HG03135 (cell line): ENCODE measurements at regions not wholly inside any gene's neighbourhood (a gene's known extent, or its start where the extent isn't known, plus 50 kb on each side); places are given as distances from the start of the nearest gene placed in this dataset.
"Not testable (repeated sequence)": the region's sequence is repeated elsewhere in the genome, so short reads cannot be mapped to it uniquely, and the experiment has no call there.

Experiments
- ATAC-seq: cut with Tn5 transposase; IDR thresholded peaks from one replicate; pipeline ENCODE4 v1.9.1; 2021; ENCODE audit warnings: mild to moderate bottlenecking, moderate library complexity; ENCODE audit not compliant: unreplicated experiment

DNA sequence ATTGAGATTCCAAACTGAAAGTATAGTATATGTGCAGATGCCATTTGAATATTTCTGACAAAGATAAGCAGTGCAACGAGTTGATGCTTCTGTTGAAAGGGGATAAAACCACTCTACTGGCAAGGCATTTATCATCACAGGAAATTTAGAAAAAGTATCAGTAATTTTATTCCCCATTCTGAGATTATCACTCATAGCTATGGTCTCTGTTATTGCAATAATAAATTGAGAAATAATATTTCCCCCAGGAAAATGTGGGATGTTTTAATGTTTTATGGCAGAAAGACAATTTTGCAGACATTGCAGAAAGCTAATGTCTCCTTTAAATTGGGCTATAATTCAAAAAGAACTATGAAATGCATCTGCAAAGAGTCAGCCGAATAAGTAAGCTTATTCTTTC, 1612.7 kb upstream of the ACO1 start:
- ATAC-seq, result no peak

DNA sequence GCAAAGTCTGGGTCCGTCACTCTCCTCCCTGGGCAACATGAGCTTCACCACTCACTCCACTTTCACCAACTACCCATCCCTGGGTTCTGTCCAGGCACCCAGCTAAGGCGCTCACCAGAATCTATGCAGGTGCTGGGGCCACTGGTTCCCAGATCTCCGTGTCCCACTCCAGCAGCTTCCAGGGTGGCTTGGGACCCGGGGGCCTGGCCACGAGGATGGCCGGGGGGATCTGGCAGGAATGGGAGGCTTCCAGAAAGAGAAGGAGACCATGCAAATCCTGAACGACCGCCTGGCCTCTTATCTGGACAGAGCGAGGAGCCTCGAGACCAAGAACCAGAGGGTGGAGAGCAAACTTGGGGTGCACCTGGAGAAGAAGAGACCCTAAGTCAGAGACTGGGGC, 1611.0 kb upstream of the ACO1 start:
- no peak for ATAC-seq

DNA sequence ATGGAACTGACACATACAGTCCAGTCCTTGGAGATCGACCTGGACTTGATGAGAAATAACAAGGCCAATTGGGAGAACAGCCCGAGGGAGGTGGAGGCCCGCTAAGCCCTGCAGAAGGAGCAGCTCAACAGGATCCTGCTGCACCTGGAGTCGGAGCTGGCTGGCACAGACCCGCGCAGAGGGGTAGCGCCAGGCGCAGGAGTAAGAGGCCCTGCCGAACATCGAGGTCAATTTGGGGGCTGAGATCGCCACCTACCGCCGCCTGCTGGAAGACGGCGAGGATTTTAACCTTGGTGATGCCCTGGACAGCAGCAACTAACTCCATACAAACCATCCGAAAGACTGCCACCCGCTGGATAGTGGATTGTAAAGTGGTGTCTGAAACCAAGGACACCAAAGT, 1610.1 kb upstream of the ACO1 start:
- no peak for ATAC-seq

DNA sequence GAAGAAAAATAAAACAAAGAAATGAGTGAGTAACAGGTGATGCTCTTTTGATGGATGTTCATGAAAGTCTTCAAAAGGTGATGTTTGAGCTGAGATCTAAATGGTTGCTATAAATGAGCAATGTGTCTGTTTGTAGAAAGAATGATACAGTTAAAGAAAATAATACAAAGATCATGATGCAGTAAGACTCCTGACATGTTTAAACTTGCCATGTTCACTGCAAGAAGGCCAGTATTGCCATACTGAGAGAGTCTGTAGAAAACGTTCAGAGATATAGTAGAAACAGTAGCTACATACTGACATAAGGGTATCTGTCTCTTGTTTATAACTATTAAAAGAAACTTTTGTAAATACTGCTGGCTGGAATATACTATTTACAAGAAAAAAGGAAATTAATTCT, 1609.2 kb upstream of the ACO1 start:
- ATAC-seq, result no peak

DNA sequence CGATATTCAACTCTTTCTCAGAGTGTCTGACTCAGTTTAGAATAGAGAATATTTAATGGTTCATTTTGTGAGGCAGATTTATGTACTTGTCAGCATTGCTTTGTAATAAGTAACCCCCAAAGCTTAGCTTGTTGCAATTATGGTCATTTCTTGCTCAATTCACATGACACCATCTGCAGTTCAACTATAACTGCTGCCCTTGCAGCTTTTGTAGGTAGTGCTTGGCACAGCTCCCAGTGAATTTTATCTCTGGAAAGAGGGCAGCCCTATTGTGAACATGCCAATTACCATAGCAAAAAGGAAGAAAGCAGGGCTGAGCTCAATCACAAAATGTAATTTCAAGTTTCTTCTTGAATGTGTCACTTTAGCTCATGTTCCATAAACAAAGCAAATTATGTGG, 1587.7 kb upstream of the ACO1 start:
- ATAC-seq, result no peak

DNA sequence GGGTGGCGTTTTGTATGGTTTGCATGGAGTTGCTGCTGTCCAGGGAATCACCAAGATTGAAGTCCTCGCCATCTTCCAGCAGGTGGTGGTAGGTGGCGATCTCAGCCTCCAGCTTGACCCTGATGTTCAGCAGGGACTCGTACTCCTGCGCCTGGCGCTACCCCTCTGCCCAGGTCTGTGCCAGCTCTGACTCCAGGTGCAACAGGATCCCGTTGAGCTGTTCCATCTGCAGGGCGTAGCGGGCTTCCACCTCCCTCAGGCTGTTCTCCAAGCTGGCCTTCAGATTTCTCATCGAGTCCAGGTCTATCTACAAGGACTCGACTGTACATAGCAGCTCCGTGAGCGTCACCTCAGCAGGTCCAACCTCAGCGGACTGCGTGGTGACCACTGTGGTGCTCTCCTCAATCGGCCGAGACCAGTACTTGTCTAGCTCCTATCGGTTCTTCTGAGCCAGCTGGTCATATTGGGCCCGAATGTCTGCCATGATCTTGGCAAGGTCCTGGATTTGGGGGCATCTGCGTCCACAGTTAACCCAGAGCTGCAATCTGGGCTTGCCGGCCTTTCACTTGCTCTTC, 1584.8 kb upstream of the ACO1 start:
- no peak for ATAC-seq

DNA sequence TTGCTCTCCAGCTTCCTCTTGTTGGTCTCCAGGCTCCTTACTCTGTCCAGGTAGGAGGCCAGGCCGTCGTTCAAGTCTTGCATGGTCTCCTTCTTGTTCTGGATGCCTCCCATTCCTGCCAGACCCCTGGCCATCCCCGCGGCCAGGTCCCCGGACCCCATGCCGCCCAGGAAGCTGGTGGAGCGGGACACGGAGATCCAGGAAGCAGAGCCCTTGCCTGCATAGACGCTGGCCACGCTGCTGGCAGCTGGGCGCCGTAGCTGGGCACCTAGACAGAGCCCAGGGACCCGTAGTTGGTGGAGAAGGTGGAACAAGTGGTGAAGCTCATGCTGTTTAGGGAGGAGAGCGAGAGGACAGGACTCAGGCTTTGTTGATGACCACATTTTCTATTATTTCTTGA, 1584.0 kb upstream of the ACO1 start:
- no peak for ATAC-seq

DNA sequence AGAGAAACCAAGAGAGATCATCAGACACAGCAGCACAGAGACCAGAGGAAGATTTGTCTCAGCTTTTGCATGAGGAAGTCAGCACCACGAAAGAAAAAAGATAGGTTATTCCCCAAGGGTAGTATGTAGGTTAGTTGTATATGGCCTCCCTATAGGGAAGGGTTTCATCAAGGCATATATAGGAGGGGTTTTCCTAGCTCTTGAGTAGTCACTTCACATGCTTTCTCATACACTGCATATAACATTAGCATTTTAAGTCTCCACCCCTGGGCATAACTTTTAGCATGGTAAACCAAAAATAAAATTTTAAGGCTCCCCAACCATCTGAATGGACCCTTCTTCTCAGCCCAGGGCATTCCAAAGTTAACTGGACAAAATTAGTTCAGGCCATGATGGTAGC, 1571.6 kb upstream of the ACO1 start:
- ATAC-seq, result no peak

DNA sequence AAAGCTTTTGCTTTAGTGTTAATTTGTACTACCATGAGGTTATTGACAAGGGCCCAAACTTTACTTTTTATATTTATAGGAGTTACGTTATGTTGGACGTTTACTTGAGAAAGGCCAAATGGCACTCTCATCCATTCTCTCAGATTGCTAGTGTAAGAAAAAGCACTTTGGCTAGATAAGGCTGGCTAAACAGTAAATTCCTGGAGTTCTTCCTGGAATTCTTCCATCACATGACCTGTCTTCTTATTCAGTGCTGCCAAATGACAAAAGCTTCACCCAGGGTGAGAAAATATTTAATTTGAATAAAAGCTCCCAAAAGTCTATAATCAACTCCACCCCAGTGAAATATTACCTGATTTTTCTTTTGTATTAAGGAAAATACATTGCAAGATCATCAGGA, 1568.9 kb upstream of the ACO1 start:
- no peak for ATAC-seq

DNA sequence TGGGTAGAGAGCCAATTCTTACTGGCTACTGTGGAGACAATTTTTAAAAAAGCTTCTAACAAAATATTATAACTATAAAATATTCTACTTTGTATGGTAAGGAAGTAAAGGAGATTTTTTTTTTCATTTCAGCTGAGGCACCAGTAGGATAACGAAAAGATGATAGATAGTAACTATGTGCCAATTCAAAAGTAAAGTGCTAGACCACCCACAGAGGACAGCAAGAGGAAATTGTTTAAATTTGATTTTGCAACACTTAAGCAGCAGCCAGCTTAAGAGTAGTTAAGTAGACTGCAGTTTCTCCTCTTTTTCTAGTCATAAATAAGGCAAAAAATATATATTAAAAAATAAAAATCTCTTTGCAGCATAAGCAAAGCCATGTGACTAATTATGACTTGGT, 1539.3 kb upstream of the ACO1 start:
- no peak for ATAC-seq

DNA sequence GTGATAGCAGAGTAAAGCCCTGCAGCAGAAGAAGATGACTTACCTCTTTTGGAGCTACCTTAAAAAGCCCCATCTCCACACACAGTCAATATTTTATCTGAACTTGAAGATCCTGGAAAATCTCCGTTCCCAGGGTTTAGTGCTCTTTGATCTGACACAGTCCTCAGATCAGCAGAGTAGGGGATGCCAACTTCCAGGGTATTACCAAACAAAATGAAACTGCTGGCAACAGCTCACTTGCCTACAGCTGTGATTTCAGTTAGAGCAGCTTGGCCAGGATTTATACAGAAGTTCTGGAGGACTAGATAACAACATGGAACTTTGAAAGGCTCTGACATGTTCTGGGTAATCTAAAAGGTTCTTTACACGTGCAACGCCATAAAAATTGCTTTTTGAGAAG, 1537.8 kb upstream of the ACO1 start:
- no peak for ATAC-seq

DNA sequence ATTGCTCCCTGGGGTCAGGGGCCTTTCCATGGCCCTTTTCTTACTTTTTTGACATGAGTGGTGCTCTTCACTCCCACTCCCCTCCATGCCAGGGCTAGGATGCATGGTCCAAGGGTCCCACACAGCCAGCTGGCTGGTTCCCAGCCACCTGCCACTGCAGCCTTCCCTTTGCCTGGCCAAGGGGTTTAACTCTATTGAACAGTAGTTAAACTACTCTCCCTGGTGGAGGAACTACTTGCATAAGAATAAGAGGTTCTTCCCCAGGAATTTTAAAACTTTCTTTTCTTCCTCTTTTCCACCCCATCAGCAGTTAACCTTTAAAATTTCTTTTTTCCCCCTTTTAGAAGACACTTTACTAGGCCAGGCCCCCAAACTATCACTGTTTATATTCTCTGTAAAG, 1532.8 kb upstream of the ACO1 start:
- no peak for ATAC-seq

DNA sequence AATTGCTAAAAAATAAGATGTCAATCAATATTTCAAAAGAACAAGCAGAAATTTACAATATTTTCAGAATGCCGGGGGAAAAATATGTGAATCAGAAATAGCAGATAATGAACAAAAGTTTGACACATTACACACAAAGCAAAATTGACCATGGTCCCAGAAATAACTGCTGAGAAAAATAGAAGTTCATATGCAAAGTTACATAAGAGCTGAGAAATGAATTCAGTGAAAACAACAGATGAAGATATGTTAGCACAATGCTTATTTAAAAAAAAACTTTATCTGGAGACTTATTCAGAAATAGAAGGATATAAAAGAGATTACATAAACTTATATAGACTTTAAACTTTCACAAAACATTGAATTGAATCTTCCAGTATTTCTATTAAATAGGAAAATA, 1483.7 kb upstream of the ACO1 start:
- no peak for ATAC-seq

DNA sequence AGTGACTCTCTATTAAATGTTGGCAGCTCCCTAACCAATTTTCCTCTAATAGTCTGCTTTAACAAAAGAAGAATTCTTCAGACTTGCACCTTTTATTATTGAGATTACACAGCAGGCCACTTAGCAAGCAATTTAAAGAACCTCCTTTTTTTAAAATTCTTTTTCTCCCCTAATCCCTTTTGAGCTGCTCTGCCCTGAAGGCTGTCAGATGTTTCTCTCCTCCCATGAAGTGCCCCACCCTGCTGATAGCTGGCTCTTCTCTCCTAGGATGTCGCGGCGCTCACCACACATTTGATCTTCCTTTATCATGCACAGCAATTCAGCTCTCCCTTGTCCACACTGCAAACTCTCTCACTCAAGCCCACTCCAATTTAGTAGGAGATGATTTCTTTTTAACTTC, 1471.1 kb upstream of the ACO1 start:
- ATAC-seq, result no peak

DNA sequence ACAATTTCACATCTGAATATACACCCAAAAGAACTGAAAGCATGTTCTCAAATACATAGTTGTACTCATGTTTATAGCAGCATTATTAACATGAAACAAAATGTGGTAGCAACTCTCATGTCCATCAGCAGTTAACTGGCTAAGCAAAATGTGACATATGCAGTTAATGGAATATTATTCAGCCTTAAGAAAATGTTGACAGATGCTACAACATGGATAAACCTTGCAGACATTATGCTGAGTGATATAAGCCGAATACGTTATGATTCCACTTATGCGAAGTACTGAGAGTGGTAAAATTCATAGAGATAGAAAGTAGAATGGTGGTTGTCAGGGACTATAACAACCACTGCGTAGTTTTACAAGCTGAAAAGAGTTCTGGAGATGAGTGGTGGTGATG, 1469.0 kb upstream of the ACO1 start:
- ATAC-seq, result no peak

DNA sequence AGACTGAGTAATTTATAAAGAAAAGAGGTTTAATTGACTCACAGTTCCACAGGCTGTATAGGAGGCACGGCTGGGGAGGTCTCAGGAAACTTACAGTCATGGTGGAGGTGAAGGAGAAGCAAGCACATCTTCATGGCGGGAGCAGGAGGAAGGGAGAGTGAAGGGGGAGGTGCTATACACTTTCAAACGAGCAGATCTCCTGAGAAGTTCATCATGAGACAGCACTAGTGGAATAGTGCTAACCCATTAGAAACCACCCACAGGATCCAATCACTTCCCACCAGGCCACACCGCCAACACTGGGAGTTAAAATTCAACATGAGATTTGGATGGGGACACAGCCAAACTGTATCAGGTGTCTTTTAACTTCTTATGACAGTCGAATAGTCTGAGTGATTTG, 1459.3 kb upstream of the ACO1 start:
- no peak for ATAC-seq

DNA sequence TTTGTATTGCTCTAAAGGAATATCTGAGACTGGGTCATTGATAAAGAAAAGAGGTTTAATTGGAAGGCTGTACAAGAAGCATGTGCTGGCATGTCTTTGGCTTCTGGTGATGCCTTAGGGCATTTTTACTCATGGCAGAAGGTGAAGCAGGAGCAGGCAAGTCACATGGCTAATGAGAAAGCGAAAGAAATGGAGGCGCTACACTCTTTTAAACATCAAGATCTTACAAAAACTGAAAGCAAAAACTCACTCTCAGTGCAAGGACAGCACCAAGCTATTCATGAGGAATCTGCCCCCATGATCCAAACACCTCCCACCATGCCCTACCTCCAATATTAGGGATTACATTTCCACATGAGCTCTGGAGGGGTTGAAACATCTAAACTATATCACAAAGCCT, 1458.8 kb upstream of the ACO1 start:
- no peak for ATAC-seq

DNA sequence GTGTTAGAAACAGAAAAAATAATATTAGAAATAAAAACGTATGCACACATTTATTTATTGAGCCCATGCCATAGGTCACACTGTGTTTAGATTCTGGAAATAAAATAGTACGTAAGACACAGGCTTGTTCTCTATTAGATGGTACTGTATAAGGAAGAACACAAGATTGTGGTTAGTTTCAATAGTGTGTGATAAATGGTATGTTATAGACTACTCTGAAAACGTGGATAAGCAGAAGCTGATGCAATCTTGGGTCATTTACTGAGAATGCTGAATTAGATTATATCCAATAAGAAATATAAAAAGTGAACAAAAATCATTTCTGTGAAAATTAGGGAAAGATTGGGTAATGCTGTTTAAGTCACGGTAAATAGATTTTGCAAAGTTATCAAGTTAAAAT, 1456.4 kb upstream of the ACO1 start:
- no peak for ATAC-seq

DNA sequence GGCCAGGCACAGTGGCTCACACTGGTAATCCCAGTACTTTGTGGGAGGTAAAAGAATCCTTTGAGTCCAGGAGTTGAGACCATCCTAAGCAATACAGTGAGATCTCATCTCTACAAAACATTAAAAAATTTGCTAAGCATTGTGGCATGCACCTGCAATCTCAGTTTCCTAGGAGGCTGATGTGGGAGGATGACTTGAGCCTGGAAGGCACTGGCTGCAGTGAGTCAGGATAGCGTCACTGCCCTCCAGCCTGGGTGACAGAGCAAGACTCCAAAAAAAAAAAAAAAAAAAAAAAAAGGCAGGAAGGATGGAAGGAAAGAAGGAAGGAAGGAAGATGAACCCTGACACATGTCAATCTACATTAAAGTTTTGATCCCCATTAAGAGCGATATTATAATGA, 1452.2 kb upstream of the ACO1 start:
- ATAC-seq, result no peak

DNA sequence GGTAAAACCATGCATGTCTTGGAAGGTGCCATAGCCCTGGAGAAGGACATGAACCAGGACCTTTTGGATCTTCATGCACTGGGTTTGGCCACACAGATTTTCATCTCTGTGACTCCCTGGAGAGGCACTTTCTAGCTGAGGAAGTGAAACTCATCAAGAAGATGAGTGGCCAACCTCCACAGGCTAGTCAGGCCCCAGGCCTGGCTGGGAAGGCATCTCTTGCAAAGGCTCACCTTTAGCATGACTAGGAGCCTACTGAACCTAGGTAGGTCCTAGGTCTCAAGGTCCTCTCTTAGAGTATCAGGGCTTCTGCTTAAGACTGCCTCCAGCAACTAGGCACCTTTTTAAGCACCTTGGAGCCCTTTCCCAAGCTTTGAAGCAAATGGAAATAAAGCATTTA, 1448.7 kb upstream of the ACO1 start:
- no peak for ATAC-seq

DNA sequence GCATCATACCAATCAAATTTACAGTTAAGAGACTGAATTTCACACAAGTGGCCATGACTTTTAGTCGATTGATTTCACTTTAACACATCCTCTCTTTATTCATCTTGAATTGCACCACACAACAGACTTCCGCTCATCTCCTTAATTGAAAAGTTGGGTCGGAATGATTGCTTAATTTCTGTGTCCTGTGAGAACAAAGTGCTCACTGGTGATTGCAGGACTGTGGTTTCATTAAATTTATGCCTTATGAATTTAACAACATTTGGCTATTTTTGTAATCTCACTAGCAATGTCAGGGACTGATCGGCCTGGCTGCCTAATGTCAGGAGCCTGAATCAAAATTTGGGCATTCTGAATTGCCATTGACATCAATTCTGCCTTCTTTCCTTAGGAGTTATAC, 1447.3 kb upstream of the ACO1 start:
- no peak for ATAC-seq

DNA sequence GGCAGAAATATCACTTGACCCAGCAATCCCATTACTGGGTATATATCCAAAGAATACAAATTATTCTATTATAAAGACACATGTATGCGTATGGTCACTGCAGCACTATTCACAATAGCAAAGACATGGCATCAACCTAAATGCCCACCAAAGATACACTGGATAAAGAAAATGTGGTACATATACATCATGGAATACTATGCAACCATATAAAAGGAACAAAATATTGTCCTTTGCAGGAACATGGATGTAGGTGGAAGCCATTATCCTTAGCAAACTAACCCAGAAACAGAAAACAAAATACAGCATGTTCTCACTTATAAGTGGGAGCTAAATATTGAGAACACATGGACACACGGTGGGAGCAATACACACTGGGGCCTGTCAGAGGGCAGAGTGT, 1441.6 kb upstream of the ACO1 start:
- not testable (repeated sequence) for ATAC-seq

DNA sequence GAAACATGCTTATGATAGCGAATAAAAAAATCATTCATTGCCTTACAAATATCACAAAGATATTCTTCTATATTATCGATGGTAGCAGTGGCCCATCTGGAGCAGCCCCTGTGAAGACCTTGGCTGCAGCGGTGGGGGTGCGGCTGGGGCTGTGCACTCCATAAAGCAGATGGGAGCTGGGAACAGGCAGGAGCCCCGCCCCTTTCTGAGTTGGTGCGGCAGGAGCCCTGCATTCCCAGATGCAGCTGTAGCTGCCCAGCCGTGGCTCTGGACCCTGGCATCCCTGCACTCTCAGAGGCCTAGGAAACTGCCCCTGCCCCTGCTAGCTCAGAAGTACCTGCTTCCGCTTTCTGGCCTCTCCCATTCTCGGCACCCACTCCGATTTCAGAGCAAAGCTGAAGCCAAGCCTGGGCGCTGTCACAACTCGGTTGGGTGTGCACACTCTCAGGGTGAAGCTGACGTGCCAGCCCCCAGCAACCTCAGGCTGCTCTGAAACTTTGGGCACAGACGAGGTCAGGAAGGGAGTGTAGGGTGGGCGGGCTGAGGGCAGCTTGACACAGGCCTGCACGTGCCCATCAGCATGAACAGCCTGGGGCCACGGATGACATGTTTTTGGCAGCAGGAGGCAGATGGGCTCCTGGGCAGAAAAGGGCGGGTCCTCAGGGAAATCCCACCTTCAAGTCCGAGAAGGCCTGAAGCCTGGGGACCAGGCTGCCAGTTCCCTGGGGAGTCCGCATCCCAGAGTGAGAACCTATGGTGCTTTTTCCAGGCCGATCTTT, 1440.8 kb upstream of the ACO1 start:
- ATAC-seq, result no peak
